SK-N-SH treated with all-trans-retinoic acid at 6 μM for 48 hours (cell line): ENCODE measurements at regions not wholly inside any gene's neighbourhood (a gene's known extent, or its start where the extent isn't known, plus 50 kb on each side); places are given as distances from the start of the nearest gene placed in this dataset.

Source experiments
- ATAC-seq: fragments of 200-7000 bp; cut with Tn5 transposase; 3 replicates; pipeline ENCODE4 v1.9.1; 2020; ENCODE audit warnings: mild to moderate bottlenecking, moderate library complexity
- ARNTL ChIP-seq: fragments of 450-650 bp; formaldehyde crosslinking; IDR thresholded peaks from 2 replicates; pipeline ENCODE4 v1.5.0; 2020; ENCODE audit warnings: low read depth, mild to moderate bottlenecking, moderate library complexity, borderline replicate concordance
- CSDC2 ChIP-seq: fragments of 250-450 bp; sonication (Bioruptor Pico); IDR thresholded peaks from 2 replicates; pipeline ENCODE4 v1.5.0; 2020; ENCODE audit warnings: mild to moderate bottlenecking, moderate library complexity
- ESRRG ChIP-seq: fragments of 250-450 bp; sonication (Bioruptor Pico); IDR thresholded peaks from 2 replicates; pipeline ENCODE4 v1.6.1; 2021; ENCODE audit warnings: mild to moderate bottlenecking
- GLIS3 ChIP-seq: fragments of 250-450 bp; sonication (Bioruptor Pico); IDR thresholded peaks from 2 replicates; pipeline ENCODE4 v1.5.0; 2020; ENCODE audit warnings: mild to moderate bottlenecking, moderate library complexity
- ISL1 ChIP-seq: fragments of 250-450 bp; sonication (Bioruptor Pico); IDR thresholded peaks from 2 replicates; pipeline ENCODE4 v2.1.2; 2022; ENCODE audit warnings: mild to moderate bottlenecking, moderate library complexity
- OSR1 ChIP-seq: fragments of 250-450 bp; sonication (Bioruptor Pico); IDR thresholded peaks from 2 replicates; pipeline ENCODE4 v1.8.0; 2022; ENCODE audit warnings: moderate library complexity, mild to moderate bottlenecking, inconsistent platforms
- PPARA ChIP-seq: fragments of 250-450 bp; sonication (Bioruptor Pico); IDR thresholded peaks from 2 replicates; pipeline ENCODE4 v1.5.0; 2020; ENCODE audit warnings: mild to moderate bottlenecking, borderline replicate concordance
- RARB ChIP-seq: fragments of 250-450 bp; sonication (Bioruptor Pico); IDR thresholded peaks from 2 replicates; pipeline ENCODE4 v1.8.0; 2021; ENCODE audit warnings: mild to moderate bottlenecking, moderate library complexity
- SNAI2 ChIP-seq: fragments of 250-450 bp; sonication (Bioruptor Pico); IDR thresholded peaks from 2 replicates; pipeline ENCODE4 v1.5.0; 2020; ENCODE audit warnings: mild to moderate bottlenecking, moderate library complexity
- TCF4 ChIP-seq: fragments of 250-450 bp; sonication (Bioruptor Pico); IDR thresholded peaks from 2 replicates; pipeline ENCODE4 v1.8.0; 2021; ENCODE audit warnings: mild to moderate bottlenecking, moderate library complexity, borderline replicate concordance
- TOX ChIP-seq: fragments of 250-450 bp; sonication (Bioruptor Pico); IDR thresholded peaks from 2 replicates; pipeline ENCODE4 v1.8.0; 2021; ENCODE audit warnings: mild to moderate bottlenecking, moderate library complexity, borderline replicate concordance
- ZFP3 ChIP-seq: fragments of 250-450 bp; sonication (Bioruptor Pico); IDR thresholded peaks from 2 replicates; pipeline ENCODE4 v1.5.0; 2020; ENCODE audit warnings: mild to moderate bottlenecking, moderate library complexity
- ZFP30 ChIP-seq: fragments of 450-650 bp; formaldehyde crosslinking; IDR thresholded peaks from 2 replicates; pipeline ENCODE4 v1.5.0; 2022; ENCODE audit warnings: mild to moderate bottlenecking, moderate library complexity
- ZNF565 ChIP-seq: fragments of 450-650 bp; formaldehyde crosslinking; conservative IDR thresholded peaks from 2 replicates; pipeline ENCODE4 v1.5.0; 2020; ENCODE audit warnings: low read depth, mild to moderate bottlenecking, moderate library complexity
- ZNF70 ChIP-seq: fragments of 450-650 bp; formaldehyde crosslinking; IDR thresholded peaks from 2 replicates; pipeline ENCODE4 v1.5.0; 2020; ENCODE audit warnings: mild to moderate bottlenecking, moderate library complexity
- ZNF8 ChIP-seq: fragments of 450-650 bp; formaldehyde crosslinking; IDR thresholded peaks from 2 replicates; pipeline ENCODE4 v1.5.0; 2020; ENCODE audit warnings: mild to moderate bottlenecking, moderate library complexity
- TF ChIP-seq, protein P1 (sequence below): fragments of 250-450 bp; sonication (Bioruptor Pico); IDR thresholded peaks from 2 replicates; pipeline ENCODE4 v1.5.1; 2021; ENCODE audit warnings: mild to moderate bottlenecking, moderate library complexity
- TF ChIP-seq, protein P2 (sequence below): fragments of 250-450 bp; sonication (Bioruptor Pico); IDR thresholded peaks from 2 replicates; pipeline ENCODE4 v1.5.0; 2020; ENCODE audit warnings: mild to moderate bottlenecking, moderate library complexity
- TF ChIP-seq, protein P3 (sequence below): fragments of 250-450 bp; sonication (Bioruptor Pico); IDR thresholded peaks from 2 replicates; pipeline ENCODE4 v1.8.0; 2021; ENCODE audit warnings: low read depth, mild to moderate bottlenecking, moderate library complexity, borderline replicate concordance
- TF ChIP-seq, protein P4 (sequence below): fragments of 250-450 bp; sonication (Bioruptor Pico); IDR thresholded peaks from 2 replicates; pipeline ENCODE4 v1.8.0; 2020; ENCODE audit warnings: mild to moderate bottlenecking, moderate library complexity, borderline replicate concordance

DNA sequence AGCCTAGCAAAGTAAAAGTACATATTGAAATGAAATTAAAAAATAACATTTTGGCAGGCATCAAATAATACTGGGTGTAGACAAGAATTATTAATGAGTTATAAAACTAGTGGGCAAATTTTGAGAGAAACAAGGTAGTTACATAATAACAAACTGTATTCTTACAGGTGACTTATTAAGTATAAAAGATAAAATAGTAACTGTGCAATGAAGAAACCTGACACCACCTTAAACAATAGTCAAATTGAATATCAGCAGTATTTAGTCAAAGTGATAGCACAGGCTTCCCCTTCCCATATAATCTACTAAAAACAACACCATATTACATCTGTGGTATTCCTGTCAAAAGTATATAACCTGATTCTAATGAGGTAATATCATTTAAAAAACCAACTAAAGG lies 1099.8 kb upstream of the CRIM1 start:
- TF ChIP-seq, protein P1, sequence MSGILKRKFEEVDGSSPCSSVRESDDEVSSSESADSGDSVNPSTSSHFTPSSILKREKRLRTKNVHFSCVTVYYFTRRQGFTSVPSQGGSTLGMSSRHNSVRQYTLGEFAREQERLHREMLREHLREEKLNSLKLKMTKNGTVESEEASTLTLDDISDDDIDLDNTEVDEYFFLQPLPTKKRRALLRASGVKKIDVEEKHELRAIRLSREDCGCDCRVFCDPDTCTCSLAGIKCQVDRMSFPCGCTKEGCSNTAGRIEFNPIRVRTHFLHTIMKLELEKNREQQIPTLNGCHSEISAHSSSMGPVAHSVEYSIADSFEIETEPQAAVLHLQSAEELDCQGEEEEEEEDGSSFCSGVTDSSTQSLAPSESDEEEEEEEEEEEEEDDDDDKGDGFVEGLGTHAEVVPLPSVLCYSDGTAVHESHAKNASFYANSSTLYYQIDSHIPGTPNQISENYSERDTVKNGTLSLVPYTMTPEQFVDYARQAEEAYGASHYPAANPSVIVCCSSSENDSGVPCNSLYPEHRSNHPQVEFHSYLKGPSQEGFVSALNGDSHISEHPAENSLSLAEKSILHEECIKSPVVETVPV (CRISPR knock-in tag): no peak
- TF ChIP-seq OSR1 (CRISPR knock-in tag) (no peak), GLIS3 (CRISPR knock-in tag) (no peak), ZNF8 (no peak), ESRRG (CRISPR knock-in tag) (no peak), TCF4 (CRISPR knock-in tag) (no peak), ISL1 (CRISPR knock-in tag) (no peak), SNAI2 (no peak), ZFP30 (CRISPR knock-in tag) (no peak), ZNF565 (no peak), ARNTL (CRISPR knock-in tag) (no peak), RARB (no peak), TOX (no peak), PPARA (no peak)
- TF ChIP-seq, protein P2, sequence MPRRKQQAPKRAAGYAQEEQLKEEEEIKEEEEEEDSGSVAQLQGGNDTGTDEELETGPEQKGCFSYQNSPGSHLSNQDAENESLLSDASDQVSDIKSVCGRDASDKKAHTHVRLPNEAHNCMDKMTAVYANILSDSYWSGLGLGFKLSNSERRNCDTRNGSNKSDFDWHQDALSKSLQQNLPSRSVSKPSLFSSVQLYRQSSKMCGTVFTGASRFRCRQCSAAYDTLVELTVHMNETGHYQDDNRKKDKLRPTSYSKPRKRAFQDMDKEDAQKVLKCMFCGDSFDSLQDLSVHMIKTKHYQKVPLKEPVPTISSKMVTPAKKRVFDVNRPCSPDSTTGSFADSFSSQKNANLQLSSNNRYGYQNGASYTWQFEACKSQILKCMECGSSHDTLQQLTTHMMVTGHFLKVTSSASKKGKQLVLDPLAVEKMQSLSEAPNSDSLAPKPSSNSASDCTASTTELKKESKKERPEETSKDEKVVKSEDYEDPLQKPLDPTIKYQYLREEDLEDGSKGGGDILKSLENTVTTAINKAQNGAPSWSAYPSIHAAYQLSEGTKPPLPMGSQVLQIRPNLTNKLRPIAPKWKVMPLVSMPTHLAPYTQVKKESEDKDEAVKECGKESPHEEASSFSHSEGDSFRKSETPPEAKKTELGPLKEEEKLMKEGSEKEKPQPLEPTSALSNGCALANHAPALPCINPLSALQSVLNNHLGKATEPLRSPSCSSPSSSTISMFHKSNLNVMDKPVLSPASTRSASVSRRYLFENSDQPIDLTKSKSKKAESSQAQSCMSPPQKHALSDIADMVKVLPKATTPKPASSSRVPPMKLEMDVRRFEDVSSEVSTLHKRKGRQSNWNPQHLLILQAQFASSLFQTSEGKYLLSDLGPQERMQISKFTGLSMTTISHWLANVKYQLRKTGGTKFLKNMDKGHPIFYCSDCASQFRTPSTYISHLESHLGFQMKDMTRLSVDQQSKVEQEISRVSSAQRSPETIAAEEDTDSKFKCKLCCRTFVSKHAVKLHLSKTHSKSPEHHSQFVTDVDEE (CRISPR knock-in tag): no peak
- TF ChIP-seq, protein P3, sequence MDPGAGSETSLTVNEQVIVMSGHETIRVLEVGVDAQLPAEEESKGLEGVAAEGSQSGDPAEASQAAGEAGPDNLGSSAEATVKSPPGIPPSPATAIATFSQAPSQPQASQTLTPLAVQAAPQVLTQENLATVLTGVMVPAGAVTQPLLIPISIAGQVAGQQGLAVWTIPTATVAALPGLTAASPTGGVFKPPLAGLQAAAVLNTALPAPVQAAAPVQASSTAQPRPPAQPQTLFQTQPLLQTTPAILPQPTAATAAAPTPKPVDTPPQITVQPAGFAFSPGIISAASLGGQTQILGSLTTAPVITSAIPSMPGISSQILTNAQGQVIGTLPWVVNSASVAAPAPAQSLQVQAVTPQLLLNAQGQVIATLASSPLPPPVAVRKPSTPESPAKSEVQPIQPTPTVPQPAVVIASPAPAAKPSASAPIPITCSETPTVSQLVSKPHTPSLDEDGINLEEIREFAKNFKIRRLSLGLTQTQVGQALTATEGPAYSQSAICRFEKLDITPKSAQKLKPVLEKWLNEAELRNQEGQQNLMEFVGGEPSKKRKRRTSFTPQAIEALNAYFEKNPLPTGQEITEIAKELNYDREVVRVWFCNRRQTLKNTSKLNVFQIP (CRISPR knock-in tag): no peak
- TF ChIP-seq, protein P4, sequence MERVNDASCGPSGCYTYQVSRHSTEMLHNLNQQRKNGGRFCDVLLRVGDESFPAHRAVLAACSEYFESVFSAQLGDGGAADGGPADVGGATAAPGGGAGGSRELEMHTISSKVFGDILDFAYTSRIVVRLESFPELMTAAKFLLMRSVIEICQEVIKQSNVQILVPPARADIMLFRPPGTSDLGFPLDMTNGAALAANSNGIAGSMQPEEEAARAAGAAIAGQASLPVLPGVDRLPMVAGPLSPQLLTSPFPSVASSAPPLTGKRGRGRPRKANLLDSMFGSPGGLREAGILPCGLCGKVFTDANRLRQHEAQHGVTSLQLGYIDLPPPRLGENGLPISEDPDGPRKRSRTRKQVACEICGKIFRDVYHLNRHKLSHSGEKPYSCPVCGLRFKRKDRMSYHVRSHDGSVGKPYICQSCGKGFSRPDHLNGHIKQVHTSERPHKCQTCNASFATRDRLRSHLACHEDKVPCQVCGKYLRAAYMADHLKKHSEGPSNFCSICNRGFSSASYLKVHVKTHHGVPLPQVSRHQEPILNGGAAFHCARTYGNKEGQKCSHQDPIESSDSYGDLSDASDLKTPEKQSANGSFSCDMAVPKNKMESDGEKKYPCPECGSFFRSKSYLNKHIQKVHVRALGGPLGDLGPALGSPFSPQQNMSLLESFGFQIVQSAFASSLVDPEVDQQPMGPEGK: no peak
- no peak for ATAC-seq

DNA sequence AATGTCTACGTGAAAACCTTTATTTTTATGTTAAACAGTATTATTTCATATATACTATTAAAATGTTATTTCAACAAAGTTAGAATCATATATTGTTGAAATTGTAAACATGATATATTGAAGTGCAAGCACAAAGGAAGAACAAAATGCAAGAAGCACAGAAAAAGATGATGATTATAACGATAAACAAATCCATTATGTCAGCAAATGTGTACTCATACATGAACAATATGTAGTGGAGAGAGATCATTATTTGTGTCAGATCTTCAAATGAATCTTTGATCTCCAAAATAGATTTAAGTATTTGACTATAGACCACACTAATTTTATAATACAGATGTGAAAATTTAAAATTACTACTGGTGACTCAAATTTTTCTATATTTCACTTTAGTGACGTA lies 1104.4 kb upstream of the CRIM1 start:
- TF ChIP-seq TOX: no peak
- no peak for TF ChIP-seq SNAI2
- TF ChIP-seq, protein P1 (CRISPR knock-in tag): no peak
- no peak for TF ChIP-seq RARB
- no peak for TF ChIP-seq ZNF70 (CRISPR knock-in tag)
- TF ChIP-seq OSR1 (CRISPR knock-in tag): no peak
- no peak for TF ChIP-seq ZFP3 (CRISPR knock-in tag)
- TF ChIP-seq, protein P2 (CRISPR knock-in tag): no peak
- TF ChIP-seq, protein P3 (CRISPR knock-in tag): no peak
- TF ChIP-seq CSDC2 (CRISPR knock-in tag): no peak
- TF ChIP-seq, all 23 proteins: peak for 0

More for the DNA sequence above, 1104.4 kb upstream of the CRIM1 start:
- ATAC-seq: no peak
